ENCODE measurements at regions not wholly inside any gene's neighbourhood (a gene's known extent, or its start where the extent isn't known, plus 50 kb on each side); places are given as distances from the start of the nearest gene placed in this dataset.
A peak's percentile ranks its signal among the peaks of the same experiment; 100 is the strongest.

DNA sequence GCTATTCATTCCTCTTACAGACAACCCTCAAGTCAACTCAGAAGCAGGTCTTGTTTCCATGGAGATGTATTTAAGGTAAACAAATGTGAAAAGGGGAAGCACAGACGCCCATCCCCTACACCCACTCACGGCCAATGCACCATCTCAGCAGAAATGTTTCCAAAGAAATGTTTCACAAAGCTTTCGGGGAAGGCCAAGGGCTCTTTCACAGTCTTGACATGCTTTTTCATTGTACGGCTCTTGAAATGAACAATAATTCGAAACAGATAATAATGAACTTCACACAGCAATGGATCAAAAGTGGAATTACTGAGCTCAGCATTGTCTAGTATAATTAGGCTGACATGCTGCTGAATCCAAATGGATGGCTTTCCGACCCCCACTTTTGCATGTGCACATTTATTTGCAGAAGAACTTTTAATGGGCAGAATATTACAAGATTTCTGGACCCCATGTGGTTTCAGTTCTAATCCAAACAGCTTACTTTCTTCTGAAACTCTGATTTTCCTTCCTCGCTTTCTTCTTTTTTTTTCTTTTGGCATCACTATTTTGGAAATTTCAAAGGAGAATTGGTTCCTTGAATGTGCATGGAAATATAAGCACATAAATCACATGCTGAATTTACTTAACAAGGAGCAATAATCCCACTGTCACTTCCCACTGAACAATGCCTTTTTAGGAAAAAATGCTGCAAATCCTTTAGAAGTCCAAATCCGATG lies 160.9 kb downstream of the SMIM20 start:
- peak overlapping the region; percentile 37 for H3K4me3 Mint-ChIP-seq
- H3K4me1 Mint-ChIP-seq = peaks cover 21% of the 10 kb centered on the region
- no peaks in the 10 kb centered on the region for H3K36me3 Mint-ChIP-seq (ENCODE audit: low read depth)
- peak overlapping the region; percentile 85 for H3K27ac Mint-ChIP-seq
- peaks cover 6% of the 10 kb centered on the region for H3K27me3 Mint-ChIP-seq
- no peaks in the 10 kb centered on the region for H3K9me3 ChIP-seq (ENCODE audit: control insufficient read depth, low read length, poor library complexity, severe bottlenecking)
- DNase-seq (peak in 1 of 3 donors; percentile 26), ATAC-seq (peak; percentile 86)

- no peaks in the 10 kb centered on the region for H3K36me3 Mint-ChIP-seq (ENCODE audit: low read depth)
- H3K9me3 ChIP-seq (ENCODE audit: control insufficient read depth, low read length, poor library complexity, severe bottlenecking) = no peaks in the 10 kb centered on the region
- H3K27ac Mint-ChIP-seq = peak overlapping the region; percentile 85
- DNase-seq = no peak
- H3K4me1 Mint-ChIP-seq = peaks cover 23% of the 10 kb centered on the region
- ATAC-seq = no peak
- no peak overlapping the region for H3K4me3 Mint-ChIP-seq
- peaks cover 10% of the 10 kb centered on the region for H3K27me3 Mint-ChIP-seq
These were observed 161.6 kb downstream of the SMIM20 start for GRCh38 chr4:26075583-26075982.

DNA sequence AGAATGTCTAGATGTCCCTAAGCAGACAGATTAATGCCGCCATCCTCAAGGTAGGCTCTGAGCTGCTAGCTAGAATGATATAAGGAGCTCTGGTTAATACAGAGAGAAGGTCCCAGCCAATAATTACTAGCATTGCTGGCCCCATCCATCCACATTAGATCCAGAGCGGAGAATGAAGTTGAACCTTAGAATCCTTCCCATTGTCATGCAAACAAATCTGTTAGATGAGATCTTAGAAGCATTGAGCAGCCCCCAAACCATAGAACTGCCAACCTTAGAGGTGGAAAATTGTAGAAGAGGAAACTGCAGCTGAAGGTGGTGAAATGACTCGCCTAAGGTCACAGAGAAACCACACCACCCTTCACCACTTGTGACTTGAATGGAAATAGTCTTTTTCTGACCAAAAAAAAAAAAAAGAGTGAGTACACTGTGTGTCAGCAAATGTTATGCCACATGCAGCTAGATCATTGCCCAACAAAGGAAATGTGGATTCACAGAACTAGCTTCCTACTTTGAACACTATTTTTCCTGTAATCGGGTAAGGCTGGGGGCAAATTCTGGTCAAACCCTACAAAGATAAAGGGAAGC lies 162.1 kb downstream of the SMIM20 start:
- Mint-ChIP-seq H3K27ac (peak overlapping the region; percentile 85), H3K27me3 (peaks cover 15% of the 10 kb centered on the region), H3K36me3 (ENCODE audit: low read depth) (no peaks in the 10 kb centered on the region), H3K4me3 (no peak overlapping the region), H3K4me1 (peaks cover 28% of the 10 kb centered on the region)
- no peaks in the 10 kb centered on the region for H3K9me3 ChIP-seq (ENCODE audit: control insufficient read depth, low read length, poor library complexity, severe bottlenecking)
- ATAC-seq (peak; percentile 33), DNase-seq (no peak)

GRCh38 chr4:26076896-26077295 lies 162.9 kb downstream of the SMIM20 start:
- Mint-ChIP-seq H3K4me3 (no peak overlapping the region), H3K27me3 (peaks cover 17% of the 10 kb centered on the region), H3K4me1 (peaks cover 34% of the 10 kb centered on the region), H3K36me3 (ENCODE audit: low read depth) (no peaks in the 10 kb centered on the region), H3K27ac (peak overlapping the region; percentile 21)
- ATAC-seq = no peak
- DNase-seq = no peak
- H3K9me3 ChIP-seq (ENCODE audit: control insufficient read depth, low read length, poor library complexity, severe bottlenecking) = no peaks in the 10 kb centered on the region

DNA sequence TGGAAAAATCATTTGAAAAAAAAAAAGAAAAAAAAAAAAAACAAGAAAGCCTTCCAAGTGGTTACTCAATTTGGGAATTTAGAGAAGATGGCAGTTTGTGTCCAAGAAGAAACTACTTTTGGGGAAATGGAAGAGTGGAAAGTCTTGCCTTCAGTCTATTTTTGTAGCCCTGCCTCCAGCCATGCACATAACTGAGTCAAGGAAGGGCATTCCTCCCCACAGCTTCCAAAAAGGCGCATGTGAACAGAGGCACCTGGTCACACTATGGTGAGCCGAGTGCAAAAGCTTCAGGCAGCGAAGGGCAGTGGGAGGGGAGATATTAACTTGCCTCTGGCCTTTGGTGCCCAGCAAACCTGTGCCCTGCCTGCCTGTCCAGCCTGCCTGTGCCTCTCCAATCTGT lies 163.7 kb downstream of the SMIM20 start:
- Mint-ChIP-seq H3K27me3 (peaks cover 17% of the 10 kb centered on the region), H3K36me3 (ENCODE audit: low read depth) (no peaks in the 10 kb centered on the region), H3K27ac (peak overlapping the region; percentile 30), H3K4me3 (no peak overlapping the region), H3K4me1 (peaks cover 37% of the 10 kb centered on the region)
- DNase-seq = no peak
- no peak for ATAC-seq
- no peaks in the 10 kb centered on the region for H3K9me3 ChIP-seq (ENCODE audit: control insufficient read depth, low read length, poor library complexity, severe bottlenecking)

- Mint-ChIP-seq H3K27me3 (peaks cover 26% of the 10 kb centered on the region), H3K4me1 (peaks cover 24% of the 10 kb centered on the region), H3K27ac (peak overlapping the region; percentile 88), H3K4me3 (peak overlapping the region; percentile 19), H3K36me3 (ENCODE audit: low read depth) (no peaks in the 10 kb centered on the region)
- ATAC-seq (peak; percentile 49), DNase-seq (no peak)
- no peaks in the 10 kb centered on the region for H3K9me3 ChIP-seq (ENCODE audit: control insufficient read depth, low read length, poor library complexity, severe bottlenecking)
These were observed 167.0 kb downstream of the SMIM20 start for GRCh38 chr4:26080870-26081628.

GRCh38 chr4:26081795-26082498 lies 167.9 kb downstream of the SMIM20 start:
- no peak overlapping the region for H3K4me3 Mint-ChIP-seq
- ATAC-seq (peak; percentile 76), DNase-seq (no peak)
- H3K36me3 Mint-ChIP-seq (ENCODE audit: low read depth) = no peaks in the 10 kb centered on the region
- H3K4me1 Mint-ChIP-seq = peaks cover 22% of the 10 kb centered on the region
- no peaks in the 10 kb centered on the region for H3K9me3 ChIP-seq (ENCODE audit: control insufficient read depth, low read length, poor library complexity, severe bottlenecking)
- H3K27ac Mint-ChIP-seq = peak overlapping the region; percentile 88
- peaks cover 26% of the 10 kb centered on the region for H3K27me3 Mint-ChIP-seq

- ATAC-seq = no peak
- H3K27me3 Mint-ChIP-seq = peaks cover 26% of the 10 kb centered on the region
- peak overlapping the region; percentile 88 for H3K27ac Mint-ChIP-seq
- no peak for DNase-seq
- no peaks in the 10 kb centered on the region for H3K36me3 Mint-ChIP-seq (ENCODE audit: low read depth)
- H3K9me3 ChIP-seq (ENCODE audit: control insufficient read depth, low read length, poor library complexity, severe bottlenecking) = no peaks in the 10 kb centered on the region
- H3K4me1 Mint-ChIP-seq = peaks cover 22% of the 10 kb centered on the region
- no peak overlapping the region for H3K4me3 Mint-ChIP-seq
These were observed 168.5 kb downstream of the SMIM20 start for GRCh38 chr4:26082565-26082964.

DNA sequence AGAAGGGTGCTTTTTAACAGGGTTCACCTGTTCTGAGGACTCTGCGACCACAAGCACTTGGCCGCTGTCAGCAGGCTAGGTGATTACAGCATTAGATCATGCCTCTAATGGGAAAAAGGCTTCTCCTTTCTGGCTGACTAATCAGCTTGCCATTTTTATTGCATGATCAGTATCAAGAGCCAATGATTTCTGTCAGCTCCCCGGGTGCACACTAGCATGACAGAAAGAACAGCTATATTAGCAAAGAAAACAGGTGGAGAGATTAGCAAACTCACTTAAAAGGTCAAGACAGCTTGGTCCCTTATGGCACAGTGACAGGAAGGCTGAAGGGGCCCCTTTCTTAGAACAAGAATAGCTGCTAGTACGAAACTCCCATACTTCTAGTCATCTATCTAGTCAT lies 170.0 kb downstream of the SMIM20 start:
- no peaks in the 10 kb centered on the region for H3K9me3 ChIP-seq (ENCODE audit: control insufficient read depth, low read length, poor library complexity, severe bottlenecking)
- Mint-ChIP-seq H3K4me3 (no peak overlapping the region), H3K36me3 (ENCODE audit: low read depth) (no peaks in the 10 kb centered on the region), H3K27me3 (peaks cover 19% of the 10 kb centered on the region), H3K4me1 (peaks cover 35% of the 10 kb centered on the region), H3K27ac (no peak overlapping the region)
- ATAC-seq (no peak), DNase-seq (no peak)

- Mint-ChIP-seq H3K27me3 (peaks cover 19% of the 10 kb centered on the region), H3K36me3 (ENCODE audit: low read depth) (no peaks in the 10 kb centered on the region), H3K27ac (no peak overlapping the region), H3K4me1 (peaks cover 35% of the 10 kb centered on the region), H3K4me3 (no peak overlapping the region)
- ATAC-seq (no peak), DNase-seq (no peak)
- H3K9me3 ChIP-seq (ENCODE audit: control insufficient read depth, low read length, poor library complexity, severe bottlenecking) = no peaks in the 10 kb centered on the region
These were observed 170.4 kb downstream of the SMIM20 start for GRCh38 chr4:26084414-26084813.

DNA sequence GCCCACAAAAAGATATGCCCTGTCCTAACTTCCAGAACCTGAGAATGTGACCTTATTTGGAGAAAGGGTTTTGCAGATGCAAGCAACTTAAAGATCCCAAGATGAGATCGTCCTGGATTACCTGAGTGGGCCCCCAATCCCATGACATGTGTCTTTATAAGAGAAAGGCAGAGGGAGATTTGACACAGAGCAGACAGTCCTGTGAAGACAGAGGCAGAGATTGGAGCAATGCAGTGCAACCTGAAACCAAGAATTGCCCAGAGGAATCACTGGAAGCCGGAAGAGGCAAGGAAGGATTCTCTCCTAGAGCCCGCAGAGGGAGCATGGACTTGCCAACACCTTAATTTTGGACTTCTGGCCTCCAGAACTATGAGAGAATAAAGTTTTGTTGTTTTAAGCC lies 171.5 kb downstream of the SMIM20 start:
- peaks cover 16% of the 10 kb centered on the region for H3K27me3 Mint-ChIP-seq
- no peak overlapping the region for H3K4me3 Mint-ChIP-seq
- H3K4me1 Mint-ChIP-seq = peaks cover 33% of the 10 kb centered on the region

DNA sequence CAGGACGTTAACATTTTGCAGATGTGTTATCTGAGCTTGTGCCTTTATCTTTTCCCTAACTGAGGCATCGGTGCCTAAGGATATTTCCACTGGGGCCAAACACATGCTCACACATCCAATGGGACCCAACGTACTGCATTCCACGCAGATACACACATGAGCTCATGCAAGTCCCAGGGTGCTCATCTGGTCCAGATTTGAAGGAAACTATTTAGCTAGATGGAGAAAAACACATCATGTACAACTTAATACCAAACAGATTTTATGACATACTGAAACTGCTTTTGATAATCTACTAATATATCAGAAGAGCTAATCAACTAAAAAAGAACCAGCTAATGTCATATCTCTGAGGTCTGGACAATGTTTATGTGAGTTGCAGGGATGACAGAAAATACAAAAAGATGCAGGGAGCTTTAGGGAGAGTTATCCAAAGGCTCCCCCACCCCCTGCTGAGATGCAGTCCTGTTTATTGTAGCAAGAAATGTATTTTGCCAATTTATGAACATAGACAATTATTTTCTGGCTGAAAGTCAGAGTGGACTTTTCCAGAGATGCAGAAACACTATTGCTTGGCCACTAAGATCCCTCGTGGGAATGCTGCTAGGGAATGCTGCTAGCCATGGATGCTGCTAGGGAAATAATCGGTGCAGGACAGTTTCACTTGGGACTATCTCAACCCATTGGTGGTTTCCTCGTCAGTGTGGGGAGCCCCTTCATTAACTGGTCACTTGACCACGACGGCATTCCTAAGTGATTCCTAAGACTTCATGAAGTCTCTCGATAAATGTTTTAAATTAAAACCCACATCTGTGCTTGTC lies 172.8 kb downstream of the SMIM20 start:
- Mint-ChIP-seq H3K27ac (peak overlapping the region; percentile 66), H3K36me3 (ENCODE audit: low read depth) (no peaks in the 10 kb centered on the region), H3K4me1 (peaks cover 22% of the 10 kb centered on the region), H3K4me3 (no peak overlapping the region), H3K27me3 (peaks cover 9% of the 10 kb centered on the region)
- DNase-seq = no peak
- peaks cover 6% of the 10 kb centered on the region for H3K9me3 ChIP-seq (ENCODE audit: control insufficient read depth, low read length, poor library complexity, severe bottlenecking)
- ATAC-seq = no peak

More for the DNA sequence above, 171.5 kb downstream of the SMIM20 start:
- DNase-seq (no peak), ATAC-seq (no peak)
- H3K9me3 ChIP-seq (ENCODE audit: control insufficient read depth, low read length, poor library complexity, severe bottlenecking) = peaks cover 2% of the 10 kb centered on the region
- Mint-ChIP-seq H3K27ac (peak overlapping the region; percentile 66), H3K36me3 (ENCODE audit: low read depth) (no peaks in the 10 kb centered on the region)
